ENCODE measurements at regions not wholly inside any gene's neighbourhood (a gene's known extent, or its start where the extent isn't known, plus 50 kb on each side); places are given as distances from the start of the nearest gene placed in this dataset.

- ATAC-seq (no peak), DNase-seq (ENCODE audit: low spot score) (peak; percentile 59), FAIRE-seq (no peak)
- H3K27me3 ChIP-seq (ENCODE audit: control insufficient read depth in 1 of 2, insufficient read depth in 2 of 2, low read length in 2 of 2): no peaks in the 10 kb centered on the region; a peak in 1 of 5 replicates
- H3K4me1 ChIP-seq (ENCODE audit: insufficient read depth, low read length): peaks cover 79% of the 10 kb centered on the region
- 5% methylated on average over 4 of the region's 4 CpGs for WGBS (ENCODE audit: low lambda C conversion rate)
- H4K20me1 ChIP-seq (ENCODE audit: insufficient read depth, low read length): no peaks in the 10 kb centered on the region
- H3K79me2 ChIP-seq (ENCODE audit: insufficient read depth, low read length): peaks cover 78% of the 10 kb centered on the region
- peaks cover 5 to 18% of the 10 kb centered on the region in 2 experiments; a peak in 3 of 5 replicates for H3K36me3 ChIP-seq (replicated peaks in 1 of 2; ENCODE audit: control insufficient read depth in 1 of 2, insufficient read depth in 2 of 2, low read length in 2 of 2)
- ChIA-PET CTCF (ENCODE audit: low intra/inter-chr PET ratio, low total read pairs) (no interaction called here), POLR2A (interaction anchor here (0.7 to 7.1 kb wide), 10 partner anchors 8 to 386 kb away, joined by 3 to 320 read pairs (median 12); no protein-coding TSS in a partner anchor)
- in situ Hi-C loops (cut with HindIII; ENCODE audit: extremely low pct_ligation_motif_present, low pct_unique_long_range_greater_than_20kb): no loop called here
- H3K27ac ChIP-seq (ENCODE audit: extremely low read length, insufficient read depth, low read length): peak overlapping the region; percentile 94
- peak overlapping the region; percentile 85 for H3K9ac ChIP-seq (ENCODE audit: insufficient read depth, low read depth, low read length)
- peak overlapping the region; percentile 67 to 74 (median 67) for H3K4me3 ChIP-seq (replicated peaks in 1 of 3; ENCODE audit: insufficient read depth in 1 of 3, low read depth in 2 of 3, low read length in 3 of 3)
- BruUV-seq (replicated peaks): no TSS peak
- no peak overlapping the region for H2AFZ ChIP-seq (ENCODE audit: low read length)
- intact Hi-C loops (cut with micrococcal nuclease; ENCODE audit: unreplicated experiment): no loop called here
- peak overlapping the region; percentile 87 for H3K4me2 ChIP-seq (ENCODE audit: low read depth, low read length)
- H3K9me3 ChIP-seq (ENCODE audit: low read length): no peaks in the 10 kb centered on the region
- TF ChIP-seq KIAA2018 (CRISPR knock-in tag; IDR thresholded peaks at IDR 0.05; ENCODE audit: borderline replicate concordance) (no peak), TSC22D2 (CRISPR knock-in tag; IDR thresholded peaks at IDR 0.05; ENCODE audit: borderline replicate concordance) (no peak), AFF4 (CRISPR knock-in tag; IDR thresholded peaks at IDR 0.05) (peak; percentile 17), ARID5B (CRISPR knock-in tag; IDR thresholded peaks at IDR 0.05) (peak; percentile 33; the same call in 1 of the 2 replicates)
Measured at GRCh38 chr9:684941-685340, 156.6 kb upstream of the DMRT1 start.

Data from HepG2 (cell line).